Activated CD8-positive, alpha-beta memory T cell treated with anti-CD3 and anti-CD28 coated beads for 24 hours (primary cell): ENCODE measurements at regions not wholly inside any gene's neighbourhood (a gene's known extent, or its start where the extent isn't known, plus 50 kb on each side); places are given as distances from the start of the nearest gene placed in this dataset.

Experiments used
- DNase-seq: peaks from one replicate; pipeline ENCODE4 v3.0.0-alpha.2; 2020

DNA sequence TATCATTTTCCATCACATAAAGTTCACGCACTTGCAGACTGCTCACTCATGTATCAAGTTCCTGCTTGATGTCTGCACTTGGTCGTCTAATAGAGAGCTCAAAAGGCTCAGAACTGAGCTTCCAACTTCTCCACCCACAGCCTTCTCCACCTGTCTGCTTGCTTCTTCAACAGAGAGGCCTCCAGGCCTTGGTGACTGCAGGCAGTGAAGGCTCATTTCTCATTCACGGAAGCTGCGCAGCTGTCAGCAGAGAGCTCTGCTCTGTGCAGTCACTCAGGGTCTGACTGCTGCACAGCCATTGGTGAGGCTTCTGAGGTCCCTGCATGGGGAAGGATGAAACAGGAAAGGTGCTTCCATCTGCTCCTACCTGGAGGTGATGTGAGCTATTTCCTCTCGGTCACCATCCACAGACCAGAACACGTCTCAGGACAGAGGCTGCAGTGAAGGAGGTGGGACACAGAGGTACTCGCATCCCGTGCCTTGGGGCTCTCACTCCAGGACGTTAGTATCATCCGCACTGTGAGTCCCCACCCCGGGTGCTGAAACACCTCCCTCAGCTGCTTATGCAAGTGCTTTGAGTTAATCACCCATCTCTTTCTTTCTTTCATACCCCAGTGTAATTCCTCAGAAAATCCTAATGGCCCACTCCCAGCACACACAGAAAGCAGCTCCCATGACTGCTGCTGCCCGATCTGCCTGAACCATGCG lies 126.2 kb downstream of the TMEM18 start:
- DNase-seq, result no peak

- no peak for DNase-seq
Measured at GRCh38 chr2:545711-546650, 131.2 kb downstream of the TMEM18 start.

DNA sequence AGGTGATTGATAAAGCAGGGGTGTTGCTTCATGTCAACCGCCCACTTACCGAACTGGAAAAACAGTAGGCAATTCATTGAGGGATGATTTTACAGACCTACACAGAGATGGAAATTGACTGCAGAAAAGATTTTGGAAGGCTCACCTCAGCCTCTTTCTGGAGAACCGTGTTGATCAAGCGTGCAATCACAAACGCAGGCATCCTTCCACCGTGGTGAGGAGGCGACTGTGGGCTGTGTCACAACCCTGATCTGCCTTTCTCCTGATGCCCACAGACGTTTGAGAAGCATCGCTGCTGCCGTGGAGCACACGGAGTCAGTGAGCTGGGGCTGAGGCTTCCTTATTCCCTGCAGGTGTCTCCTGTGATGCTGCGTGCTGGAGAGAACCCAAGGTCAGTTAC lies 132.0 kb downstream of the TMEM18 start:
- no peak for DNase-seq

DNA sequence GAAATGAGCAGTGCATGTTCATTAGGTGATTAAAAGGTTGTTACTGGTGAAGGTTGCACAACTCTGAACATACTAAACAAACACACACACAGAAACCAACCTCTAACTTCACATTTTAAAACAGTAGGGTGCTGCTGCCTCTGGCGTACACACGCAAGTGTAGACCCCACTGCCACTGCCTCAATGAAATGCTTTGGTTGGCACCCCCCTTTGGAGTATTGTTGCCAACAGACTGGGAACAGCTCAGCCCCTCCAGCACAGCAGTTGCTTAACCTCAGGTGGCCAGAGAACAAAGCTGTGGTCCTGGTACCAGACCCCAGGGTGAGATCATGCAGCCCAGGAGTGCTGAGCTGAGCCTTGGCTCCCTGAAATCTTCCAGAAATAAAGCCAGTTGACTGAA lies 138.6 kb downstream of the TMEM18 start:
- no peak for DNase-seq

DNA sequence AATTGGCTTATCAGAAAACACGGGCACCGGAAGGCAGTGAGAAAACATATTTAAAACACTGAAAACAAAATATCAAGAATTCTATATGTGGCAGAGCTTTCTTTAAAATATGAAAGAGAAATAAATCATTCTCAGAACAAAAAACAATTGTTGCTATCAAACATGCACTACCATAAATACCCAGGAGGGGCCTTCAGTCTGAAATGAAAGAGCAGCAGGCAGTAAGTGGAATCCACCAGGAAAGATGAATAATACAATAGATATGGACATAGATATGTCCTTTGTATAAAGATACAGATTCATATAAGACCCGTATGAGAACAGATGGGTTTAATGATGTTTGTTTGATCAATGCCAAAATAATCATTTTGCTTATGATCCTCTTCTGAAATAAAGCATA lies 142.0 kb downstream of the TMEM18 start:
- DNase-seq, result no peak

- no peak for DNase-seq
Measured at GRCh38 chr2:529852-530251, 147.4 kb downstream of the TMEM18 start.

DNA sequence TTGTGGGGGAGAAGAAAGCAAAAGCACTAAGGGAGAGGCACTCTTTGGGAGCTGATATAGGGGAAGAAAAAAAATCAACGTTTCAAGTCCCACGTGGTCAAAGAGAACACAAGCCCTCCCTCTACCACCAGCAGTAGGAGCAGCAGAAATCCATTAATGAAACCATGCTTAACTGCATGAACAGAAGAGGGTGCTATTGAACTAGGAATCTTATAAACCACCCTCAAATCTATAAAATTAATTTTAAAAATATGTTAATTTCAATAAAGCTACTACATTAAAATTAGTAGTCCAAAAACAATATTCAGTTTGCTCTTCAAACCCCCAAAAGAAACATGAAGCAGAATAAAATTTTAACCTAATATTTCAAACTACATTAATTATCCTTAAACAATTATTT lies 147.8 kb downstream of the TMEM18 start:
- DNase-seq, result no peak

GRCh38 chr2:527581-527980 lies 149.6 kb downstream of the TMEM18 start:
- DNase-seq, result no peak

GRCh38 chr2:526918-527317 lies 150.3 kb downstream of the TMEM18 start:
- no peak for DNase-seq

- DNase-seq, result no peak
Measured at GRCh38 chr2:525611-526010, 151.6 kb downstream of the TMEM18 start.

DNA sequence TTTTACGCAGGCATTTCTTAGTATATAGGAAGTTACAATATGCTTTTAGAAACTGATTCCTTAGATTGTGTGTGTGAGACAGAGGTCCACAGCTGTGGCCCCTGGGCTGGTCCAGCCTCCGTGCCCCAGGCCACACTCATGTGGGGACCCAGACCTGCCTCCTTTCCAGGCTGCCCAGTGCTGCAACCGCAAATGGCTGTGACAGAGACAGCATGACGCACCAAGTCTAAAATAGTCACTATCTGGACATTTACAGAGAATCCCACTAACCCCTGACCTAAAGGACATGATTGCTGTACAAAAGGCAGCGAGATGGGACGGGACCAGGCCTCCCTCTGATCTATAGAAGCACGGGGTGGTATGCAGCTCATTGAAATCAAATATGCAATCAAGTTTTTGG lies 152.2 kb downstream of the TMEM18 start:
- no peak for DNase-seq

DNA sequence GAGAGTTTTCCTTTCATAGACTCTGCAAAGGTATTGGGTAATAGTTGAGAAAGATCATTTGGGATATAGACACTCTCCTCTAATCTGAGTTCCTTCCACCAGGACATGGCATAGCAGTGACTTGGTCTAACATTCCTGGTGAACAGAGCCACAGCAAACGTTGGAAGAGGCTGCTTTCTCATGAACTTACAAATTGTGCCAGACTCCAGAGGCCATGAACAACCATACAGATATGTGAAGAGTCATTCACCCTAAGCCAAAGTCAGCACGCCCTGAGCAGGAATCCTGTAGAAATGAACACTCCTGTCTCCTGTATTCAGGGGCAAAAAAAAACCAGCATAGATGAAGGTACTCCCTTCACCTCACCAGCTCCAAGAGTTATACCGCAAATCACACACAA lies 152.8 kb downstream of the TMEM18 start:
- no peak for DNase-seq

DNA sequence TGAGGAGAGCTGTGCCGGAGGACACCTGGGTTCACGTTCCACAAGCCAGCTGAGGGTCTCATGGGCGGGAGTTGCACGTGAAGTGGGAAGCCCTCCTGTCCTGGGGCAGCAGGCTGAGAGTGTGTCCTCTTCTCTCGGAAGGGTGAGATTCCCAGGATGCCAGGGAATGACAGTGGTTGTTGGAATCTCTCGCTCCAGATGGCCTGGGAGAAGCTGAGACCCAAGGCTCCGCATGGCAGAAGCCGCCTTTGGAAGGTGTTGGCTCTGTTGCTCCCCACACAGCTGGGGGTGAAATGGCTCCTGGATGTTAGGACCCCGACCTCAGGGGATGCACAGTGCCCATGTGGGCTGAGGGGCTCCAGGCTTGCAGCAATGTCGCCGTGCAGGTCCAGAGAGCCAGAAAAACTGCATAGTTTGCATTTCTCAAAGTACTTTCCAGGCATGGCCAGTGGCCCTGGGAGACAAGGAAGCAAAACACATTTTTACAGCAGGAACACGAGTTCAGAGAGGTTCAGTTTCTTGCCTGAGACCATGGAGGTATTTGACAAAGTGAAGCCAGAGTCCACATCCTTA lies 153.4 kb downstream of the TMEM18 start:
- DNase-seq, result no peak

DNA sequence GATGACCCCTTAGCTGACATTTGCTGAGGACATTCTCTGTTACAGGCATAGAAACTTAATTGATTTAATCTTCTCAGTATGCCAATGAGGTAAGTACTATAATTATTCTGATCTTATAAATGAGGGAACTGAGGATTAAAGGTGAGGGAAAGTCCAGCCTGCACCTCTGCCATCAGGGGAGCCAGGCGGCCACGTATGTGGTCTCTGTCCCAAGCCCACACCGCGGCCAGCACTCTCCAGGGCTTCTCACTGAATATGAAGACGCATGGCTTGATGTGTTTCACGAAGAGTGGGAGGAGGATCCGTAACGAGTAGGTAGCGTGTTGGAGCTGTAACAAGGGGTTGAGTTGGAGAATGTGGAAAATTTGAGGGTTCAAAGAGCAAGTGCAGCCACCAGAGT lies 154.4 kb downstream of the TMEM18 start:
- no peak for DNase-seq

DNA sequence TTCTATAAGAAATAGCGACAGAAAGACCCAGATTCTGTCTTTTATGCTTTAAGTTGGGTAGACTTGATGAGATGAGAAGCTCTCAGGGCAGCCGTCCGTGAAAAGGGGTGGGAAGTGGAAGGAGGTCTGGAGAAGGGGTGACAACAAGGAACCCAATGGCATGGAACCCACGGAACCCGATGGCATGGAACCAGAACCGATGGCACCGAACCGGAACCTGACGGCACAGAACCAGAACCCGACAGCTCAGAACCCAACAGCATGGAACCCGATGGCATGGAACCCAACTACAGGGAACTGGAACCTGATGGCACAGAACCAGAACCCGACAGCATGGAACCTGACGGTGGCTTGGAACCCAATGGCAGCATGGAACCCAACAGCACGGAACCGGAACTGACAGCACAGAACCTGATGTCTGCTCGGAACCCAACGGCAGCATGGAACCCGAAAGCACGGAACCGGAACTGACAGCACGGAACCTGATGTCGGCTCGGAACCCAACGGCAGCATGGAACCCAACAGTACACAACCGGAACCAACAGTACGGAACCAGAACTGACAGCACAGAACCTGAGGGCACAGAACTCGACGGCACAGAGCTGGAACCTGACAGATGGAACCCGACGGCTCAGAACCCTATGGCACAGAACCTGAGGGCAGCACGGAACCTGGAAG lies 155.2 kb downstream of the TMEM18 start:
- DNase-seq, result no peak

DNA sequence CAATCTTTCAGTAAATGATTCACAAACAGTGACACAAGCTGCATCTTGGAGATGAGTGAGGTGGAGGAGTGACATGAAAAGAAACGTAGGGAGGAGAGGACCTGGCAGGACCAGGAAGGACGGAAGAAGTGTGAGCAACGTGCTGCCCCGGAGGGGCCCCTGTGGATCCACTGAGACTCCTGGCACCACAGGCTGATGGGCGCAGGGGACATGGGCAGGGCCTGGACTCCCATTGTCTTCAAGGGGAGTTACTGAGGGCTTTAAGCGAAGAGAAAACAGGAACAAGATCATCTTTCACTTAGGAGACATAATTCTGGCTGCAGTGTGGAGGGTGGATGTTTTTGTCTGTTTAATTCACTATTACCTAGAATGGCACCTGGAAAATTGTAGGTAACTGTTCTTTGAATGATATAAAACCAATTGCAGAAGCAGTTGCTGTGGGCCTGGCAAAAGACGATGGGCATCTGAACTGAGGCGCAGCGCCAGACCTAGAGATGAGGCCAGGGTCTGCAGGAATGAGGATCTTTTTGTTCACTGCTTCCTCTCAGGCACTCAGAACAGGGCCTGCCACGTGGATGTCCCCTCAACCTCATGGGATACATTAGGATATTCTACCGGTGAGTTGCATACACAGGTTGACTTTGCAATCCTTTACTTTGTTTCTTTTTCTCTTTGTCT lies 156.4 kb downstream of the TMEM18 start:
- DNase-seq, result no peak

DNA sequence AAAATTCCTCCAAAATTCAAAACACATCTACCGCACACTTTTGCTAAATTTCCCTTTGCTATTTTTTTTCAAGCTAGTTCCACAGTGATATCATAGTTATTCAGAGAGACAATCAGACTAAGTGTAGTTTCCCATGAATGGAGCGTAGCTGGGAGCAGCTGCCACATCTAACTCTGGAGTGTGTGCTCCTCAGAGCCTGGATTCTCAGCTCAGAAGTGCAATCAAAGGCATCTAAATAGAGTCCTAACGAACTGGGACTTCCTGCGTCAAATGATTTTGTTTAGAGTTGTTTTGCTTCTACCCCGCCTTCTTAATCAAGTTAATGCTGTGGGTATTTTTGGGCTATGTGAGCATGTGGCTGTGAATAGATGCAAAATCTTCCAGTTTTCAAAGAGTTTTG lies 160.3 kb downstream of the TMEM18 start:
- DNase-seq, result no peak

- no peak for DNase-seq
Measured at GRCh38 chr2:516131-516530, 161.1 kb downstream of the TMEM18 start.

DNA sequence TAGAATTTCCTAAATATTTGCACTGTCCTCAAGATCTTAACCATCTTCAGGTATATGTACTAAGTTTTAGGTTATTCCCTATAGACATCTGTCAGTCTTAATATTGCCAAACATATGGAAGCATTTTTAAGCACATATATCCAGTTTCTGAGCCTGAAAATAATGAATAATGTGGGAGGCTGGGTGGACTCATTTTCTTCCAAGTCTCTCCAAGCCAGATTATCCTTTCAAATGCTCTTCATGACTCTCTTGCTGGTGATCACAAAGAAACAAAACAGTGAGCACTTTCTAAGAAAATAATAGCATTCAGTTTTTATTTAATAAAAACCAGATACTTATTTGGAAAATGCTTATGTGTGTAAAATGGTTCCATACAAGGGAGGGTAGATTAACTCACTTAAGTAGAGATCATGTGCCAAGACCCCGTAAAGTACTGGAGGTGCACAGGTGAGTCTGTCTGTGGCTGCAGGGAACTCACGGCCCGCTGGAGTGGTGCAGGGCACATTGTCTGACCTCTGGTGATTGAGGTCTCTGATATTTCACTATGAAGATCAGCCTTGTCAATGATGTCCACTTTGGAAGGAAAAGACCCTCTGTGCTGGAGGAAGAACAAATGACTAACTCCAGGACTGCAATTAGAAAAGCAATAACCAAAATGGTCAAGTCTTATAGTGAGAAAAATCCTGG lies 161.6 kb downstream of the TMEM18 start:
- DNase-seq, result no peak

- no peak for DNase-seq
Measured at GRCh38 chr2:513981-514706, 163.1 kb downstream of the TMEM18 start.

DNA sequence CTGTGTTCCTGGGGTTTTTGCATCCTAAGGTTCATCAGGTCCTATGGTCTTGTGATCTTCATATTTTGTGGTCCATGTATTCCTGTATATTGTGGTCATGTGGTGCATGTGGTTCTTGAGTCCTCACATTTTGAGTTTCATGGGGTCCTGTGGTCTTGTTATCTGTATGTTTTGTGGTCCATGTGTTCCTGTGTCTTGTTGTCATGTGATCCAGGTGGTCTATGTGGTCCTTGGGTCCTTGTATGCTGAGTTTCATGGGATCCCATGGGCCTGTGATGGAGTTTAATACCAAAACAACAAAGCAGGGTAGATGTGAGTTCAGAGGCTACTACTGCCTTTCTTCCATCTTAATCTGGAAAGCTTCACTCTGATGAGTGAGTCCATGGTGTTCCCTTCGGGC lies 166.4 kb downstream of the TMEM18 start:
- no peak for DNase-seq

DNA sequence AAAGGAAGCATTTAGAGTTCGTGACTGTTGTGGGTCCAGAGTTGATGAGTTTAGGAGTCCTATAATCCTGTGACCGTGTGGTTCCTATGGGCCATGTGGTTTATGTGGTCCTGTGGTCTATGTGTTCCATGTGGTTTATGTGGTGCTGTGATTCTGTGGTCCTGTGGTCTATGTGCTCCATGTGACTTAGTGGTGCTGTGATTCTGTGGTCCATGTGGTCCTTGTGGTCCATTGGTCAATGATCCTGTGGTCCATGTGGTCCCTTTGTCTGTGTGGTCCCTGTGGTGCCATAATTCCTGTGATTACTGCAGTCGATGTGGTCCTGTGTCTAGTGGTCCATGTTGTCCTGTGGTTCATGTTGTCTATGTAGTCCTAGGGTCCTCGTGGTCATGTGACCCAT lies 167.3 kb downstream of the TMEM18 start:
- DNase-seq, result no peak
